ENCODE measurements at regions not wholly inside any gene's neighbourhood (a gene's known extent, or its start where the extent isn't known, plus 50 kb on each side); places are given as distances from the start of the nearest gene placed in this dataset.

DNA sequence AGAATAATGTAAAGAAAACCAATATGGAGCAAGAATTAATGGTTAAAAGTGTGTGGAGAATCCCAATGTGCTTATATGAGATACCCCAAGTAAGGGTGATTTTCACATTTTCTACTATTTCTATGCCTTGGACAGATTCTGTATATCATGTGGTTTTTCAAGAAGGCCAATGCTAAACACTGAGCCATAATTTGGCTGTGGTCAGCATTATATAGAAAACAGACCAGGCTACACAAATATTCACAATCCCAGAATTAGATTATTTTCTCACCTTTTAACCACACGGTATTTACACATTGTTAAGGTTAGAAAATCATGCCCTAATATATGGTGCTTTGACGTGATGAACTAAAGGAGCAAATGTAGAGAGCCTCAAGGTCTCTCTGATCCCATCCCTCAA, 277.4 kb upstream of the LRATD1 start:
- Histone ChIP-seq H3T11ph (ENCODE audit: low read length) (no peak overlapping the region), H2BK20ac (ENCODE audit: low read depth, low read length, poor library complexity, severe bottlenecking) (no peak overlapping the region), H3K79me1 (ENCODE audit: insufficient read depth, low read depth, low read length, poor library complexity, severe bottlenecking) (no peaks in the 10 kb centered on the region), H4K8ac (replicated peaks; ENCODE audit: insufficient read length, low read depth, low read length) (no peak overlapping the region), H3K79me2 (ENCODE audit: insufficient read depth, low read length) (no peaks in the 10 kb centered on the region), H4K20me1 (ENCODE audit: control insufficient read depth, insufficient read depth, insufficient read length) (no peaks in the 10 kb centered on the region), H2AFZ (ENCODE audit: low read length) (no peak overlapping the region), H3K9me3 (ENCODE audit: control insufficient read depth, low read depth, low read length) (no peaks in the 10 kb centered on the region), H2BK5ac (ENCODE audit: insufficient read length, low read length) (no peak overlapping the region), H3K27ac (ENCODE audit: insufficient read length, low read depth, low read length) (no peak overlapping the region), H3K27me3 (ENCODE audit: insufficient read depth, low read length) (no peaks in the 10 kb centered on the region), H3K23ac (ENCODE audit: insufficient read length, low read depth, low read length) (no peak overlapping the region), H3K9ac (ENCODE audit: extremely low read depth, insufficient read length, low read length) (no peak overlapping the region), H4K91ac (ENCODE audit: insufficient read length, low read depth, low read length) (no peak overlapping the region), H3K23me2 (ENCODE audit: insufficient read length, low read depth, low read length, poor library complexity, severe bottlenecking) (no peaks in the 10 kb centered on the region), H3K4me1 (ENCODE audit: insufficient read depth, low read length) (no peaks in the 10 kb centered on the region; the same call in 1 of the 2 replicates), H2AK5ac (ENCODE audit: insufficient read length, low read length) (no peak overlapping the region), H2BK15ac (ENCODE audit: low read depth, low read length) (no peak overlapping the region), H3K56ac (ENCODE audit: insufficient read length, low read depth, low read length) (no peak overlapping the region), H3K18ac (ENCODE audit: insufficient read length, low read depth, low read length) (no peak overlapping the region), H3K14ac (ENCODE audit: insufficient read depth, low read length) (no peak overlapping the region), H3K4ac (ENCODE audit: low read depth, low read length) (no peak overlapping the region), H3K4me2 (ENCODE audit: insufficient read depth, insufficient read length, low read length) (no peak overlapping the region), H4K5ac (ENCODE audit: insufficient read length, low read depth, low read length) (no peak overlapping the region), H2BK12ac (ENCODE audit: insufficient read length, low read depth, low read length) (no peak overlapping the region), H2BK120ac (ENCODE audit: low read depth, low read length, poor library complexity, severe bottlenecking) (no peak overlapping the region)
- DNase-seq = no peak
- TF ChIP-seq, protein P1, sequence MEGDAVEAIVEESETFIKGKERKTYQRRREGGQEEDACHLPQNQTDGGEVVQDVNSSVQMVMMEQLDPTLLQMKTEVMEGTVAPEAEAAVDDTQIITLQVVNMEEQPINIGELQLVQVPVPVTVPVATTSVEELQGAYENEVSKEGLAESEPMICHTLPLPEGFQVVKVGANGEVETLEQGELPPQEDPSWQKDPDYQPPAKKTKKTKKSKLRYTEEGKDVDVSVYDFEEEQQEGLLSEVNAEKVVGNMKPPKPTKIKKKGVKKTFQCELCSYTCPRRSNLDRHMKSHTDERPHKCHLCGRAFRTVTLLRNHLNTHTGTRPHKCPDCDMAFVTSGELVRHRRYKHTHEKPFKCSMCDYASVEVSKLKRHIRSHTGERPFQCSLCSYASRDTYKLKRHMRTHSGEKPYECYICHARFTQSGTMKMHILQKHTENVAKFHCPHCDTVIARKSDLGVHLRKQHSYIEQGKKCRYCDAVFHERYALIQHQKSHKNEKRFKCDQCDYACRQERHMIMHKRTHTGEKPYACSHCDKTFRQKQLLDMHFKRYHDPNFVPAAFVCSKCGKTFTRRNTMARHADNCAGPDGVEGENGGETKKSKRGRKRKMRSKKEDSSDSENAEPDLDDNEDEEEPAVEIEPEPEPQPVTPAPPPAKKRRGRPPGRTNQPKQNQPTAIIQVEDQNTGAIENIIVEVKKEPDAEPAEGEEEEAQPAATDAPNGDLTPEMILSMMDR (conservative IDR thresholded peaks at IDR 0.05) = no peak
- Mint-ChIP-seq H3K9me3 (no peaks in the 10 kb centered on the region), H3K4me1 (peaks cover 4 to 5% of the 10 kb centered on the region in 2 experiments; a peak in 3 of 4 replicates), H3K36me3 (ENCODE audit: insufficient read depth in 1 of 3, low read depth in 3 of 3) (no peaks in the 10 kb centered on the region; a peak in 1 of 7 replicates), H3K4me3 (no peak overlapping the region), H3K27ac (no peak overlapping the region), H3K27me3 (ENCODE audit: low read depth) (no peaks in the 10 kb centered on the region)
- no CpG with 5 or more reads among the region's 2 CpGs for WGBS (ENCODE audit: extremely low coverage, insufficient read length, low lambda C conversion rate)
